Loucy (cell line): ENCODE measurements at regions not wholly inside any gene's neighbourhood (a gene's known extent, or its start where the extent isn't known, plus 50 kb on each side); places are given as distances from the start of the nearest gene placed in this dataset.

Experiments
- H2AFZ ChIP-seq: fragments of 200-600 bp; sonication (generic); 2 replicates; pipeline ENCODE4 v1.6.0; 2016; ENCODE audit warnings: antibody characterized with exemption, mild to moderate bottlenecking, low read length, moderate library complexity
- H3F3A ChIP-seq: fragments of 200-600 bp; 2 replicates; pipeline ENCODE4 v1.6.0; 2016; ENCODE audit warnings: antibody characterized with exemption, low read depth, mild to moderate bottlenecking
- H3K27me3 ChIP-seq: fragments of 200-600 bp; sonication (generic); 2 replicates; pipeline ENCODE4 v1.6.1; 2014; ENCODE audit warnings: low read length, mild to moderate bottlenecking; ENCODE audit not compliant: insufficient read depth, poor library complexity, severe bottlenecking
- H3K36me3 ChIP-seq: fragments of 200-600 bp; sonication (generic); 2 replicates; pipeline ENCODE4 v1.6.1; 2016; ENCODE audit warnings: low read length; ENCODE audit not compliant: insufficient read depth
- H3K4me1 ChIP-seq: fragments of 200-600 bp; sonication (generic); 2 replicates; pipeline ENCODE4 v1.5.1; 2014; ENCODE audit warnings: low read length, mild to moderate bottlenecking; ENCODE audit not compliant: insufficient read depth, poor library complexity, severe bottlenecking
- H3K4me2 ChIP-seq: fragments of 200-600 bp; sonication (generic); 2 replicates; pipeline ENCODE4 v1.6.0; 2014; ENCODE audit warnings: antibody characterized with exemption, low read length, low read depth, mild to moderate bottlenecking; ENCODE audit not compliant: poor library complexity, severe bottlenecking
- H3K4me3 ChIP-seq: fragments of 200-600 bp; sonication (generic); 2 replicates; pipeline ENCODE4 v1.5.1; 2014; ENCODE audit warnings: low read length, mild to moderate bottlenecking, mixed read lengths; ENCODE audit not compliant: poor library complexity, severe bottlenecking
- H3K79me2 ChIP-seq: fragments of 200-600 bp; sonication (generic); 2 replicates; pipeline ENCODE4 v1.6.1; 2014; ENCODE audit warnings: low read length; ENCODE audit not compliant: insufficient read depth
- H3K9ac ChIP-seq: fragments of 200-600 bp; sonication (generic); 2 replicates; pipeline ENCODE4 v1.6.0; 2014; ENCODE audit warnings: mild to moderate bottlenecking, low read depth, low read length, moderate library complexity; ENCODE audit not compliant: poor library complexity, severe bottlenecking
- H3K9me2 ChIP-seq: fragments of 200-600 bp; sonication (generic); replicated peaks from 2 replicates; pipeline ENCODE4 v1.6.1; 2016; ENCODE audit warnings: low read depth, low read length, mixed read lengths
- H3K9me3 ChIP-seq: fragments of 200-600 bp; sonication (generic); 2 replicates; pipeline ENCODE4 v1.6.1; 2014; ENCODE audit warnings: mild to moderate bottlenecking, antibody characterized with exemption, low read length, low read depth; ENCODE audit not compliant: insufficient read depth
- H4K20me1 ChIP-seq: fragments of 200-600 bp; sonication (generic); 2 replicates; pipeline ENCODE4 v1.6.0; 2014; ENCODE audit warnings: antibody characterized with exemption, low read length, mild to moderate bottlenecking; ENCODE audit not compliant: insufficient read depth, poor library complexity, severe bottlenecking
- EZH2phosphoT487 ChIP-seq: fragments of 200-600 bp; IDR thresholded peaks from 2 replicates; pipeline ENCODE4 v1.6.1; 2018; ENCODE audit warnings: antibody characterized with exemption, mild to moderate bottlenecking, moderate library complexity, borderline replicate concordance
- TF ChIP-seq, protein P1 (sequence below): fragments of 200-600 bp; sonication (generic); conservative IDR thresholded peaks from 2 replicates; pipeline ENCODE4 v1.5.1; 2014; ENCODE audit warnings: mild to moderate bottlenecking, antibody characterized with exemption, low read length

DNA sequence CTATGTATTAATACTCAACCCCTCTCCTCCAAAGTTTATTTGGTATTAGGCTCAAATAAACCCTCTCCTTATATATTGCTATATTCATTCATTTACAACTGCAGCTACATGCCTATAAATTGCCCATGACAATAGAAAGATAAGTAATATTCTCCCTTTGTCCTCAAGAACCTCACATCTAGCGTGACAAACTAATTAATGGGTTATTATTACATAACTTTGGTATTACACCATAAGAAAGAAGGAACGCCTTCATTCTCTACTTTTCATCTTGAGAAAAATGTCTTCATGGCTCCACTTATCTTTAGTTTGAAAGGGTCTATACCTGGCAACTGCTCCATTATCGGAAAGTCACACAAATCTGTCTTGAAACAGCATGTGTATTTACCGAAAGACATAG lies 157.7 kb upstream of the RASGEF1B start:
- Histone ChIP-seq H3K4me3 (no peak overlapping the region), H3K4me2 (no peak overlapping the region), H3K9ac (no peak overlapping the region), H3K79me2 (no peaks in the 10 kb centered on the region), H3K9me3 (no peaks in the 10 kb centered on the region), H3K9me2 (no peaks in the 10 kb centered on the region), H3K36me3 (no peaks in the 10 kb centered on the region), H2AFZ (no peak overlapping the region), H4K20me1 (no peaks in the 10 kb centered on the region), H3K4me1 (peaks cover 5% of the 10 kb centered on the region), H3F3A (no peaks in the 10 kb centered on the region), H3K27me3 (no peaks in the 10 kb centered on the region)
- TF ChIP-seq, protein P1, sequence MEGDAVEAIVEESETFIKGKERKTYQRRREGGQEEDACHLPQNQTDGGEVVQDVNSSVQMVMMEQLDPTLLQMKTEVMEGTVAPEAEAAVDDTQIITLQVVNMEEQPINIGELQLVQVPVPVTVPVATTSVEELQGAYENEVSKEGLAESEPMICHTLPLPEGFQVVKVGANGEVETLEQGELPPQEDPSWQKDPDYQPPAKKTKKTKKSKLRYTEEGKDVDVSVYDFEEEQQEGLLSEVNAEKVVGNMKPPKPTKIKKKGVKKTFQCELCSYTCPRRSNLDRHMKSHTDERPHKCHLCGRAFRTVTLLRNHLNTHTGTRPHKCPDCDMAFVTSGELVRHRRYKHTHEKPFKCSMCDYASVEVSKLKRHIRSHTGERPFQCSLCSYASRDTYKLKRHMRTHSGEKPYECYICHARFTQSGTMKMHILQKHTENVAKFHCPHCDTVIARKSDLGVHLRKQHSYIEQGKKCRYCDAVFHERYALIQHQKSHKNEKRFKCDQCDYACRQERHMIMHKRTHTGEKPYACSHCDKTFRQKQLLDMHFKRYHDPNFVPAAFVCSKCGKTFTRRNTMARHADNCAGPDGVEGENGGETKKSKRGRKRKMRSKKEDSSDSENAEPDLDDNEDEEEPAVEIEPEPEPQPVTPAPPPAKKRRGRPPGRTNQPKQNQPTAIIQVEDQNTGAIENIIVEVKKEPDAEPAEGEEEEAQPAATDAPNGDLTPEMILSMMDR: no peak
- no peak for TF ChIP-seq EZH2phosphoT487

DNA sequence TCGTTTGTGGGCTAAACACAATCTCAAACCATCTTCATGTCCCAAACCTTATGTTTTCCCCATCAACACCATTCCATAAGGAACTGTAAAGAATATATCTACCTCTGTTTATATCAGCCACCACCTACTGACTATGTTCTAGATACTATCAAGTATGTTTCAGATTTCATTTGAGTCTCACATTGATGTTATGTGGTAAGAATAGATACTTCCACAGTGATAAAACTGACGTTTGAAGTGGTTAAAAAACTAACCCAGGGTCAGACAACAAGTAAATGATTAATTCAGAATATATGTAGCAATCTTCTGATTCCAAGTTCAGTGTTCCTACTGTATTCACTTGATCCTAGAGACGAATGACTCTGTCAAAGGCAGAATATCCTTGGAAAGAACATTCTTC lies 156.8 kb upstream of the RASGEF1B start:
- H3K79me2 ChIP-seq: no peaks in the 10 kb centered on the region
- no peaks in the 10 kb centered on the region for H3K9me3 ChIP-seq
- no peak overlapping the region for H2AFZ ChIP-seq
- H3K4me1 ChIP-seq: peaks cover 5% of the 10 kb centered on the region
- TF ChIP-seq EZH2phosphoT487: no peak
- TF ChIP-seq, protein P1: no peak
- H4K20me1 ChIP-seq: no peaks in the 10 kb centered on the region
- no peak overlapping the region for H3K4me2 ChIP-seq
- no peaks in the 10 kb centered on the region for H3K36me3 ChIP-seq
- no peak overlapping the region for H3K4me3 ChIP-seq
- H3K27me3 ChIP-seq: no peaks in the 10 kb centered on the region
- no peaks in the 10 kb centered on the region for H3K9me2 ChIP-seq
- H3F3A ChIP-seq: no peaks in the 10 kb centered on the region
- H3K9ac ChIP-seq: no peak overlapping the region

DNA sequence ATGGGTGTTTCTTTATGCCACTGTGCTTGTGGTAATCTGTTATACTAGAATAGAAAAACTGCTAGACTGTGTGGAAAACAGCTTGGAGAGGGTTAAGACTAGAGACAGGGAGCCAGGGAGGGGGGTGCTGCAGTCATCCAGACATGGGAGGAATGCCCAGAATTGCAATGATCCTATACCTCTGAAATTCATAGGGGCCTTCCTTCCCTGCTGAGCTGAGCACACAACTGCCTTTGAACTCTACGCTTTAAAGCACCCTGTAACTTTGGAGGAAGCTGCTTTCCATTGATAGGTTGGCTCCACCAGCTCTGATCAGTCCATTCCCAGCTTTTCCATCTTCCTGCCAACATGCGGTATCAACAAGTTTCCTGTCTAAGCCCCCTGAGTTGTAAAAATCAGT lies 155.9 kb upstream of the RASGEF1B start:
- H3K4me1 ChIP-seq: peaks cover 5% of the 10 kb centered on the region
- no peaks in the 10 kb centered on the region for H4K20me1 ChIP-seq
- TF ChIP-seq, protein P1: no peak
- TF ChIP-seq EZH2phosphoT487: no peak
- H3K9ac ChIP-seq: no peak overlapping the region
- H3K4me3 ChIP-seq: no peak overlapping the region
- H3K9me2 ChIP-seq: no peaks in the 10 kb centered on the region
- H3K36me3 ChIP-seq: no peaks in the 10 kb centered on the region
- H3K9me3 ChIP-seq: no peaks in the 10 kb centered on the region
- H3F3A ChIP-seq: no peaks in the 10 kb centered on the region
- no peak overlapping the region for H2AFZ ChIP-seq
- no peaks in the 10 kb centered on the region for H3K27me3 ChIP-seq
- no peak overlapping the region for H3K4me2 ChIP-seq
- H3K79me2 ChIP-seq: no peaks in the 10 kb centered on the region
